Colonic mucosa (tissue), 4 donors: ENCODE measurements at regions not wholly inside any gene's neighbourhood (a gene's known extent, or its start where the extent isn't known, plus 50 kb on each side); places are given as distances from the start of the nearest gene placed in this dataset.

Experiments used
- DNase-seq: peaks from one replicate; pipeline ENCODE4 v3.0.0-alpha.2; 2020
- H3K27ac ChIP-seq: fragments of 200-600 bp; one replicate; pipeline ENCODE4 v1.8.0; 2021
- H3K27me3 ChIP-seq: fragments of 200-600 bp; one replicate; pipeline ENCODE4 v1.8.0; 2021
- H3K36me3 ChIP-seq: fragments of 200-600 bp; one replicate; pipeline ENCODE4 v1.8.0; 2021
- H3K4me1 ChIP-seq: fragments of 200-600 bp; one replicate; pipeline ENCODE4 v1.8.0; 2021; ENCODE audit warnings: mild to moderate bottlenecking
- H3K4me3 ChIP-seq: fragments of 200-600 bp; one replicate; pipeline ENCODE4 v1.8.0; 2021
- H3K9ac ChIP-seq, 2 donors: one replicate each; pipeline ENCODE4 v1.7.0; 2013; ENCODE audit warnings: control low read depth in 2 of 2, low read depth in 2 of 2, low read length in 2 of 2
- H3K9me3 ChIP-seq: fragments of 200-600 bp; one replicate; pipeline ENCODE4 v1.8.0; 2021
- CTCF ChIP-seq: fragments of 200-600 bp; IDR thresholded peaks from one replicate; pipeline ENCODE4 v1.8.0; 2022; ENCODE audit warnings: antibody characterized with exemption, mild to moderate bottlenecking
- intact Hi-C: fragments of 100-400 bp; cut with DNase I; formaldehyde crosslinking; loops from one replicate; pipeline ENCODE4 v1.14.1; 2022
- donor health status: healthy.
- donor health status: DM: no; HTN: no; CAD: no.
- donor health status: DM: no; HTN: no; CAD: no.

DNA sequence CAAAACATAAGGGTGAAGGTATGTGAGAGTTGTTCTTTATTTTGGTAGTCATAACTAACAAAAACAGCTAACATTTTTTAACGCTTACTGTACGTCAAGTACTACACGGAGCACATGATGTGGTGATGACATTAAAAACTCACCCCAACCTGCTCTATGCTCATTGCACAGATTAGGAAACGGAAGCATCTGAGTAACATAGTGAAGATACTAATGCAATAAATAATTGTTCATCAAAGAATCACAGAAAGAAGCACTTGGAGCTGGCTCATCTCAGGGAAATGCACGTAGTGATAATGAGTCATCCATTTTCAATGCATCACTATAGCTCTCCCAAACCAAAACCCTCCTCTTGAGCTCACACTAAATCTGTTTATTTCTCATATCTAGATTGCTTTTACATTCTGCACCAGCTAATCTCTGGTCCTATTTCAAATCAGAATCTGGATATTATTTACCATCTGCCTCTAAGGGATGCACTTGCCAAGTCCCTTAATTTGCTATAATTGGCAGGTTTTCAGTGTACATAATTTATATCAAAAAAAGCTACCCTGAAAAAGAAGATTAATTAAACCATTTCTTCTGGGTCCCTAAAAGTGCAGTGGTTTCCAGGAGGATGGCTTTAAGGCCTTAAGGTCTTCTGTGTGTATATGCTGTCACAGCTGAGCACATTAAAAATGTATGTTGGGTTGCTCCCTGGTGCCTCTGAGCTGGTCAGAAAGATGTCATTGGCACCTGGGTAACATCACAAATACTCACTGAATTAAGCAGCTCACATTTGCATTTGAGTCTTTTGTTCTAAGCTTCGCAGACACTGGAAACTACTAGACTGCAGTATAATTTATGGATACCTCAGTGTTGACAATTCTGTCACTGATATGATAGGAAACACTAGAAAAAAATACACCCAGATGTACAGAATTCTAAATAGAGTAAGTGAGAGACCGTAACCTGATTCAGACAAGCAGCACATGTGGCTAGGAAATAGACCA lies 677.4 kb upstream of the CITED2 start:
- H3K4me3 ChIP-seq = no peak overlapping the region
- intact Hi-C loops = no loop called here
- no peak overlapping the region for H3K27ac ChIP-seq
- H3K27me3 ChIP-seq = no peaks in the 10 kb centered on the region
- TF ChIP-seq CTCF = no peak
- H3K4me1 ChIP-seq = no peaks in the 10 kb centered on the region
- H3K9ac ChIP-seq = no peak overlapping the region
- no peak for DNase-seq
- H3K36me3 ChIP-seq = no peaks in the 10 kb centered on the region
- H3K9me3 ChIP-seq = no peaks in the 10 kb centered on the region

DNA sequence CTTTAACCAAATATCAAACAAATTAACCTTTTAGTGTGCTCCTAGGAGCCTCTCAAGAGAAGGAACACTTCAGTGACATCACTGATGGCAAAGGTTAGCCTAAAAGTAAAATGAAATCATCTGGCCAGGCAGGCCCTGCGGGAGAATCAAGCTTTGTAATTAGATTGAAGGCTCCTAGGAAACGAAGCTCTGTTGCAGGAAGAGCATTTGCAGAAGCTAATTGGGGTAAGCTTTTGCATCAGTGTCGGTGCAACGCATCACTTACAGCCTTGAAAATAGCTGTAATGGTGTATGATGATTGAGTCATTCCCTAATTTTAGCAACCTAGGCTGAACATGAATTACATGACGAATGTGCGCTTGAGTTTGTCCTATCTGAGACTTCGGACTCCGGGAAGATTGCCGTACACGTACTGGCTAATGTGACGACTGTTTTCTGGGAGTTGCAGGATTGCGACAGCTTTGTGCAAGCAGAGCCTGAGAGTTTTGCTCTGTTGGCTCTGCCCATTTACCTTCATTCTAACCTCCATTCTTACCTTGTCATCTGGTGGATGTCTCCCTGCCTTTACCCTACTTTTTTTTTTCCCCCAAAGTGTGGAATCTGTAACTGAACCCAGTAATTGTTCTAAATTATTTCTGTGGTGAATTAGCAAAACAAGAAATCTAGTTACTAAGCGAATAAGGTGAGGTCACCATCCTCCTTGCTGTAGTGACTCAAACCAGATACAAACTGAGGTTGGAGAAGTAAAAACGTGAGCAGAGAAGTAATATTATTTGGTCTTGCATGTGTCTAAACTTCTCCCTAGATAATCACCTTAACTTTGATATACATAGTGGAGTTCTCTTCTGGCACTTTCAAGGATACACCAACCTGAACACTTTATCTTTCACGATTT lies 675.9 kb upstream of the CITED2 start:
- intact Hi-C loops = no loop called here
- Histone ChIP-seq H3K9ac (no peak overlapping the region), H3K9me3 (no peaks in the 10 kb centered on the region), H3K27me3 (no peaks in the 10 kb centered on the region), H3K36me3 (no peaks in the 10 kb centered on the region), H3K4me1 (no peaks in the 10 kb centered on the region), H3K4me3 (no peak overlapping the region), H3K27ac (no peak overlapping the region)
- no peak for DNase-seq
- TF ChIP-seq CTCF = no peak

DNA sequence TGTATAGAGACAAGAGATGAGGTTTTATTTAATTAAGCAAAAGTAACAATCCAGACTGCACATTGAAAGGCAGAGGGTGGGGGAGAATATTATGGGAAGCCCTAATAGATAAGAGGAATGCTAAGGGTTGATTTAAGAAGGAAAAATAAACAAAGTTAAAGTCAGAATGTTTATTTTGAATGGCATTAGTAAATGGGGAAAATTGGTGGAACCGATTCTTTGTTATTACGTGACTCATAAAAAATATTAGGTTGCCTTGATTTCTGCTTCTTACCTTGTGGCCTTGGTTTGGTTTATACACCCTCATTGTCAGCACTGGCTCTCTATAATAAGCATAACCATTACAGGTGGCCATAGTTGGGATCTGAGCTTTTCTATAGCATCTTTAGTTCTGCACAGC lies 674.8 kb upstream of the CITED2 start:
- no peak for DNase-seq
- Histone ChIP-seq H3K27ac (no peak overlapping the region), H3K27me3 (no peaks in the 10 kb centered on the region), H3K4me3 (no peak overlapping the region), H3K9me3 (no peaks in the 10 kb centered on the region), H3K36me3 (no peaks in the 10 kb centered on the region), H3K9ac (no peak overlapping the region), H3K4me1 (no peaks in the 10 kb centered on the region)
- TF ChIP-seq CTCF = no peak
- intact Hi-C loops = no loop called here

DNA sequence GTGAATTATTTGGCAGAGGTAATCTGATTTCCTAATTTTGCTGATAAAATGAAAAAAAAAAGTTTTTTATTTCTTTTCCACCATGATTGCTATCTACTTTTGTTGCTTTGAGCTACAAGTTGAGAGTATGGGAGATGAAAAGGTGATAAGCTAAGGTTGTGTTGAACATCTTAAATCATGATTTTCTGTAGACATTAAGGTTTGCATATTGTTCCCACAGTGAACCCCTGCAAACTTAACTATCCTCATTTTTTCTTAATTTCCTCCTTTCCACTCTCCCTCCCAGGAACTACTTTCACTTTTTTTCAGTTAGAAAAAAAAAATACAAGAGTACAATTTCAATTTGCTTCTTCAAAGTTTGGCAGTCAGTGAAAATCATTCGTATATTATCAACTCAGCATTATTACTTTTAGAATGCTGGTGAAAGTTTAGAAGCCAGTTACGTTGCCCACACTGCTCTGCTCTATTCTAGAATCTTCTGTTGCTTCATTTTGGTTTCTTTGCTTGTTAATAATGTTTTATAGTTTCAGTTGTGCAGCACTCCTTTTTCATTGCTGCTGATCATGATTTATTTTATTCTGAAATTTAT lies 673.8 kb upstream of the CITED2 start:
- no peaks in the 10 kb centered on the region for H3K4me1 ChIP-seq
- H3K27me3 ChIP-seq = no peaks in the 10 kb centered on the region
- TF ChIP-seq CTCF = no peak
- H3K36me3 ChIP-seq = no peaks in the 10 kb centered on the region
- H3K27ac ChIP-seq = no peak overlapping the region
- H3K9ac ChIP-seq = no peak overlapping the region
- DNase-seq = no peak
- no peaks in the 10 kb centered on the region for H3K9me3 ChIP-seq
- intact Hi-C loops = no loop called here
- H3K4me3 ChIP-seq = no peak overlapping the region

DNA sequence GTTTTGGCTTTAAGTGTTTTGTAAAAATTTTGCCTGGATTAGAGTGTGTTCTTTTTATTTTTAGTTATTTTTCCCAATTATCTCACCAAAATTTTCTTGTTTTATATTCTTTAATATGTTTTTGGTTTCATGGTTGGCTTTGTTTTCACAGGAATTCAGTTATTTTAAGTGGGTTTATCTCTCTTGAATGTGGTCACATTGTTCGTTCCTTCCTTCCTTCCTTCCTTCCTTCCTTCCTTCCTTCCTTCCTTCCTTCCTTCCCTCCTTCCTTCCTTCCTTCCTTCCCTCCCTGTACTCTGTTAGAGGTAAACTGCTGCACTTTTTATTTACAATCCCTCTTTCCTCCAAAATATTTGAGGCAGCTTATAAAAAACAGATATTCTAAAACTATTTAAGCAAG lies 672.9 kb upstream of the CITED2 start:
- intact Hi-C loops = no loop called here
- Histone ChIP-seq H3K27me3 (no peaks in the 10 kb centered on the region), H3K27ac (no peak overlapping the region), H3K9me3 (no peaks in the 10 kb centered on the region), H3K4me3 (no peak overlapping the region), H3K9ac (no peak overlapping the region), H3K4me1 (no peaks in the 10 kb centered on the region), H3K36me3 (no peaks in the 10 kb centered on the region)
- no peak for TF ChIP-seq CTCF
- no peak for DNase-seq
